Lung (tissue), 11 donors: ENCODE measurements at regions not wholly inside any gene's neighbourhood (a gene's known extent, or its start where the extent isn't known, plus 50 kb on each side); places are given as distances from the start of the nearest gene placed in this dataset.

Experiments
- ATAC-seq: fragments of 200-7000 bp; cut with Tn5 transposase; one replicate; pipeline ENCODE4 v1.9.1; 2020; ENCODE audit warnings: moderate number of reproducible peaks; ENCODE audit not compliant: insufficient read depth, low FRiP score
- DNase-seq, 3 donors: peaks; one replicate each; pipeline ENCODE4 v3.0.0-alpha.2; 2013 to 2017
- H3K27ac ChIP-seq, 2 donors: one replicate each; pipeline ENCODE4 v1.5.1; 2013; ENCODE audit warnings: mild to moderate bottlenecking in 2 of 2, moderate library complexity in 2 of 2, control low read depth in 1 of 2, inconsistent platforms in 1 of 2, low read depth in 1 of 2, low read length in 1 of 2
- H3K27me3 ChIP-seq, 3 donors: one replicate each; pipeline ENCODE4 v1.5.1; 2013; ENCODE audit warnings: low read length in 2 of 3; ENCODE audit not compliant: control insufficient read depth in 3 of 3, insufficient read depth in 3 of 3
- H3K36me3 ChIP-seq, 4 donors: one replicate each; pipeline ENCODE4 v1.5.1; 2013; ENCODE audit warnings: low read length in 4 of 4, mild to moderate bottlenecking in 1 of 4, moderate library complexity in 1 of 4; ENCODE audit not compliant: control insufficient read depth in 4 of 4, insufficient read depth in 4 of 4
- H3K4me1 ChIP-seq, 5 donors: one replicate each; pipeline ENCODE4 v1.5.1; 2013; ENCODE audit warnings: low read length in 5 of 5, mild to moderate bottlenecking in 2 of 5, moderate library complexity in 1 of 5; ENCODE audit not compliant: control insufficient read depth in 5 of 5, insufficient read depth in 5 of 5
- H3K4me3 ChIP-seq: one replicate; pipeline ENCODE4 v1.5.1; 2013; ENCODE audit warnings: mild to moderate bottlenecking, control low read depth, moderate library complexity
- H3K9ac ChIP-seq, 2 donors: one replicate each; pipeline ENCODE4 v1.5.1; 2013; ENCODE audit warnings: low read length in 2 of 2, control low read depth in 1 of 2; ENCODE audit not compliant: insufficient read depth in 1 of 2
- H3K9me3 ChIP-seq, 4 donors: one replicate each; pipeline ENCODE4 v1.5.1; 2013; ENCODE audit warnings: low read length in 3 of 4, mild to moderate bottlenecking in 1 of 4, moderate library complexity in 1 of 4; ENCODE audit not compliant: control insufficient read depth in 4 of 4, insufficient read depth in 3 of 4
- WGBS, 2 donors: extraction: QIAGEN DNeasy Blood & Tissue Kit; methylation state at CpG; one replicate each; pipeline ENCODE4 v1.1.7; 2013; 5-methylcytosine and 5-hydroxymethylcytosine counted together
- TF ChIP-seq, protein P1 (sequence below): IDR thresholded peaks from 2 replicates; pipeline ENCODE4 v1.5.1; 2012; ENCODE audit warnings: mild to moderate bottlenecking; ENCODE audit errors: control extremely low read depth, extremely low read depth
- donor health status: control.
- donor health status: control.
- donor health status: Bipolar disorder and iron deficiency.
- donor health status: healthy.
- donor health status: DM: yes; HTN: yes; CAD: no.

DNA sequence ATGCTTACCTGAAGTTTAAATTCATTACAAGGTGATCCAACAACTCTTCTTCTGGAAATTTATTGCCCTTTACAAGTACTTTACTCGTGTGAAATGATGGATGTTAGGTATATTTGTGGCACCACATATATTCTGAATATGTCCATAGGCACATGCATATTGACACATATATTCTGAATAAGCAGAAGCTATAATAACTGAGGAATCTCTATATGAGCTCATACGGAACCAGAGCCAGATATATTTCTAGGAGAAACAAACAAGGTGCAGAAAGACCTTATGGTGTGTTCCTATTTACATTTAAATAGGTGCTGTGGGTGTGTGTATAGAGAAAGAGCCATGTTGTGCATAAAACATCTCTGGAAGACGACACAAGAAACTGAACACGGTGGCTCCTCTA lies 456.1 kb upstream of the NPVF start:
- TF ChIP-seq, protein P1, sequence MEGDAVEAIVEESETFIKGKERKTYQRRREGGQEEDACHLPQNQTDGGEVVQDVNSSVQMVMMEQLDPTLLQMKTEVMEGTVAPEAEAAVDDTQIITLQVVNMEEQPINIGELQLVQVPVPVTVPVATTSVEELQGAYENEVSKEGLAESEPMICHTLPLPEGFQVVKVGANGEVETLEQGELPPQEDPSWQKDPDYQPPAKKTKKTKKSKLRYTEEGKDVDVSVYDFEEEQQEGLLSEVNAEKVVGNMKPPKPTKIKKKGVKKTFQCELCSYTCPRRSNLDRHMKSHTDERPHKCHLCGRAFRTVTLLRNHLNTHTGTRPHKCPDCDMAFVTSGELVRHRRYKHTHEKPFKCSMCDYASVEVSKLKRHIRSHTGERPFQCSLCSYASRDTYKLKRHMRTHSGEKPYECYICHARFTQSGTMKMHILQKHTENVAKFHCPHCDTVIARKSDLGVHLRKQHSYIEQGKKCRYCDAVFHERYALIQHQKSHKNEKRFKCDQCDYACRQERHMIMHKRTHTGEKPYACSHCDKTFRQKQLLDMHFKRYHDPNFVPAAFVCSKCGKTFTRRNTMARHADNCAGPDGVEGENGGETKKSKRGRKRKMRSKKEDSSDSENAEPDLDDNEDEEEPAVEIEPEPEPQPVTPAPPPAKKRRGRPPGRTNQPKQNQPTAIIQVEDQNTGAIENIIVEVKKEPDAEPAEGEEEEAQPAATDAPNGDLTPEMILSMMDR: no peak
- WGBS, 2 donors: 87 to 91% methylated on average over 4 of the region's 4 CpGs
- Histone ChIP-seq H3K9ac (no peak overlapping the region), H3K4me3 (no peak overlapping the region), H3K27me3 (no peaks in the 10 kb centered on the region), H3K27ac (no peak overlapping the region), H3K9me3 (peaks cover 0 to 2% (median 0%) of the 10 kb centered on the region in 4 donors), H3K36me3 (no peaks in the 10 kb centered on the region), H3K4me1 (peaks cover 0 to 25% (median 3%) of the 10 kb centered on the region in 5 donors)
- no peak for DNase-seq
- ATAC-seq: no peak

DNA sequence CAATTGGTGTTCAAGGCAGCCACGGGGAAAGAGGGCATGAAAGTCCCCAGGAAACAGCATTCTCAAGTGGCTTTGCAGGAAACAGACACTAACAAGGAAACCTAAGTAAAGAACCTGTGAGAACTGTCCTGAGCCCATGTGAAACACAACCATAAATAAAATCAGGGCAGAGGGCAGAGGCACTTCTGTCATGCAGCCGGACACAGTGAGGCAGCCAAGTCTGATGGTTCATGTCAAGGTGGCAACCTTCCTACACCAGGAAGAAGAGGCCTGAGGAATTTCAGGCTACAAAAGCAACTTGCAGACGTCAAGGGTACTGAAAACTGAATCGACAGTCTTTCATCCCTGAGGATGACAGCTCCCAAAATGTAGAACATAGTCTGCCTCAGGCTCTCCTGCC lies 458.2 kb upstream of the NPVF start:
- ATAC-seq (no peak), DNase-seq (no peak)
- H3K4me1 ChIP-seq: peaks cover 0 to 17% (median 0%) of the 10 kb centered on the region in 5 donors
- WGBS, 2 donors: 68 to 80% methylated on average over 4 of the region's 4 CpGs
- H3K36me3 ChIP-seq: no peaks in the 10 kb centered on the region
- no peaks in the 10 kb centered on the region for H3K27me3 ChIP-seq
- TF ChIP-seq, protein P1: no peak
- no peak overlapping the region for H3K4me3 ChIP-seq
- no peak overlapping the region for H3K9ac ChIP-seq
- no peak overlapping the region for H3K27ac ChIP-seq
- no peaks in the 10 kb centered on the region for H3K9me3 ChIP-seq

DNA sequence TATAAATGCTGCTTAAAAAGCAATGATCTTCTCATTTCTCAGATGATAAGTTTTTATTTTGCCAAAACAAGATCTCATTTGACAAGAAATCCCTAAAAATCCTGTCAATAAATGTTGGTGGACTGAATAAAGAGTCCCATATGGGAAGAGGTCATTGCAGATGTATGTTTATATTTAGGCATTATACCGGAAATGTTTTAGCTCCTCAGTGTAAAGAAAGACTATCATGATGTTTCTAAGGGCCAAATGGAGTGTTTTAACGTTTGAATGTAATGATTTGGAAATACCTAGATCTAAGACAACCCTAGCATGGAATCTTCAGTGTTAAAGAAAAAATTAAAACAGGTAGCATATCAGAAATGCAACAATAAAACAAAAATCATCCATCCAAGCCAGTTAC lies 457.8 kb upstream of the NFE2L3 start:
- 42 to 65% methylated on average over 2 of the region's 2 CpGs for WGBS, 2 donors
- Histone ChIP-seq H3K9me3 (no peaks in the 10 kb centered on the region), H3K27ac (peak overlapping the region in 1 of 2 donors; percentile 9), H3K4me1 (peaks cover 0 to 14% (median 0%) of the 10 kb centered on the region in 5 donors), H3K36me3 (no peaks in the 10 kb centered on the region), H3K27me3 (no peaks in the 10 kb centered on the region), H3K9ac (no peak overlapping the region), H3K4me3 (no peak overlapping the region)
- peak in 1 of 3 donors; percentile 40 for DNase-seq
- no peak for ATAC-seq
- TF ChIP-seq, protein P1: no peak

DNA sequence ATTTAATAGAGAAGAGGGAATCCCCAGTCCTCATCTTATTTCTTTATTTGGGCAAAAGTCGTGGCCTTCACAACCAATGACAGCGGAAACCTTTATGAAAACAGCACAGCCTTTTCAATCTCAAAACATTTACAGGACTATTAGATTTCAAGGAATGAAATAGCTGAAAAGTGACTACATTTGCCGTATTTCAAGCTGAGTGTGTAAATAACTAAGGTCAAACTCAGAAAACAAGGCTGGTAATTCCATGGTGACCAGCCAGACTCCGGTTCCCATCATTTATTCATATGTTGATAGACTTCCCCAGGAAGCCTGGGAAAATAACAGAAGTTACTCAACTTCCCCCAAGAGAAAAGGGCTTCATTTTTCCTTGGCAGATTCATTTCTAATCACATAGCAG lies 457.3 kb upstream of the NFE2L3 start:
- Histone ChIP-seq H3K9ac (no peak overlapping the region), H3K27me3 (no peaks in the 10 kb centered on the region), H3K4me3 (no peak overlapping the region), H3K4me1 (peaks cover 0 to 12% (median 0%) of the 10 kb centered on the region in 5 donors), H3K9me3 (no peaks in the 10 kb centered on the region), H3K27ac (no peak overlapping the region), H3K36me3 (no peaks in the 10 kb centered on the region)
- 59 to 70% methylated on average over 4 of the region's 4 CpGs for WGBS, 2 donors
- peak in 2 of 3 donors; percentile 33 to 46 for DNase-seq
- TF ChIP-seq, protein P1: no peak
- no peak for ATAC-seq
